ENCODE measurements at regions not wholly inside any gene's neighbourhood (a gene's known extent, or its start where the extent isn't known, plus 50 kb on each side); places are given as distances from the start of the nearest gene placed in this dataset.

GRCh38 chr3:79985816-79986215 lies 218.0 kb upstream of the ROBO1 start:
- TF ChIP-seq POLR2A (IDR thresholded peaks at IDR 0.05) (no peak), CTCF (IDR thresholded peaks at IDR 0.05) (no peak)

Measured in Peyer's patch (tissue), 4 donors.